HFF-Myc (cell line): ENCODE measurements at regions not wholly inside any gene's neighbourhood (a gene's known extent, or its start where the extent isn't known, plus 50 kb on each side); places are given as distances from the start of the nearest gene placed in this dataset.

ENCODE experiments used
- DNase-seq: peaks from one replicate; pipeline ENCODE4 v3.0.0-alpha.2; 2011; ENCODE audit warnings: low read depth; ENCODE audit errors: extremely low read depth
- H3K4me3 ChIP-seq: replicated peaks from 2 replicates; pipeline ENCODE4 v1.5.1; 2011; ENCODE audit warnings: low read depth, mild to moderate bottlenecking, control low read depth, low read length
- CTCF ChIP-seq: IDR thresholded peaks from 2 replicates; pipeline ENCODE4 v1.5.1; 2012; ENCODE audit warnings: mild to moderate bottlenecking, low read depth, low read length, control low read depth; ENCODE audit errors: missing control alignments

GRCh38 chr12:76259106-76259505 is 89.1 kb downstream of the BBS10 start:
- DNase-seq, result no peak
- TF ChIP-seq CTCF, result no peak
- H3K4me3 ChIP-seq, result no peak overlapping the region

GRCh38 chr12:76256904-76257303 is 91.3 kb downstream of the BBS10 start:
- TF ChIP-seq CTCF, result no peak
- no peak for DNase-seq

GRCh38 chr12:76256321-76256720 is 91.9 kb downstream of the BBS10 start:
- no peak for TF ChIP-seq CTCF
- no peak overlapping the region for H3K4me3 ChIP-seq
- no peak for DNase-seq

More at GRCh38 chr12:76256904-76257303, 91.3 kb downstream of the BBS10 start:
- H3K4me3 ChIP-seq, result no peak overlapping the region

GRCh38 chr12:76255692-76256091 is 92.5 kb downstream of the BBS10 start:
- H3K4me3 ChIP-seq, result no peak overlapping the region
- no peak for TF ChIP-seq CTCF
- no peak for DNase-seq

GRCh38 chr12:76255281-76255680 is 92.9 kb downstream of the BBS10 start:
- no peak for TF ChIP-seq CTCF
- H3K4me3 ChIP-seq, result no peak overlapping the region
- no peak for DNase-seq

- no peak for DNase-seq
- no peak overlapping the region for H3K4me3 ChIP-seq
- no peak for TF ChIP-seq CTCF
These were observed 96.2 kb downstream of the BBS10 start for GRCh38 chr12:76252031-76252430.

- no peak for TF ChIP-seq CTCF
- DNase-seq, result no peak
These were observed 98.0 kb downstream of the BBS10 start for GRCh38 chr12:76250256-76250655.

More at GRCh38 chr12:76250256-76250655, 98.0 kb downstream of the BBS10 start:
- H3K4me3 ChIP-seq, result no peak overlapping the region
